ENCODE measurements at regions not wholly inside any gene's neighbourhood (a gene's known extent, or its start where the extent isn't known, plus 50 kb on each side); places are given as distances from the start of the nearest gene placed in this dataset.

- TF ChIP-seq RBAK (tag by site-specific recombination; IDR thresholded peaks at IDR 0.05) (no peak), ZNF621 (tag by site-specific recombination; IDR thresholded peaks at IDR 0.05) (no peak), ZNF138 (tag by site-specific recombination; IDR thresholded peaks at IDR 0.05; ENCODE audit: borderline replicate concordance) (no peak), SCRT2 (tag by site-specific recombination; IDR thresholded peaks at IDR 0.05) (no peak), ZNF629 (tag by site-specific recombination; IDR thresholded peaks at IDR 0.05) (peak; percentile 96), YY1 (tag by site-specific recombination; IDR thresholded peaks at IDR 0.05) (no peak), ZNF146 (tag by site-specific recombination; IDR thresholded peaks at IDR 0.05) (no peak), IKZF3 (tag by site-specific recombination; IDR thresholded peaks at IDR 0.05) (no peak), SP3 (tag by site-specific recombination; IDR thresholded peaks at IDR 0.05) (no peak), ZNF433 (tag by site-specific recombination; IDR thresholded peaks at IDR 0.05; ENCODE audit: low read depth) (no peak), ZNF175 (tag by site-specific recombination; IDR thresholded peaks at IDR 0.05) (no peak), ZNF830 (tag by site-specific recombination; IDR thresholded peaks at IDR 0.05; ENCODE audit: low read depth) (no peak), ZNF24 (tag by site-specific recombination; IDR thresholded peaks at IDR 0.05) (peak; percentile 77), ZNF670 (tag by site-specific recombination; IDR thresholded peaks at IDR 0.05; ENCODE audit: low read depth) (no peak), KLF1 (tag by site-specific recombination; IDR thresholded peaks at IDR 0.05) (no peak), ZBTB6 (tag by site-specific recombination; IDR thresholded peaks at IDR 0.05) (no peak), ZNF202 (tag by site-specific recombination; IDR thresholded peaks at IDR 0.05; ENCODE audit: borderline replicate concordance) (no peak), ZNF274 (IDR thresholded peaks at IDR 0.05; ENCODE audit: low read length) (no peak), ZNF274 (tag by site-specific recombination; IDR thresholded peaks at IDR 0.05; ENCODE audit: borderline replicate concordance) (no peak), REST (tag by site-specific recombination; IDR thresholded peaks at IDR 0.05) (no peak), ZNF223 (tag by site-specific recombination; IDR thresholded peaks at IDR 0.05) (no peak), ZNF664 (tag by site-specific recombination; IDR thresholded peaks at IDR 0.05) (no peak), ZNF658 (tag by site-specific recombination; IDR thresholded peaks at IDR 0.05) (no peak), SCRT1 (tag by site-specific recombination; IDR thresholded peaks at IDR 0.05; ENCODE audit: borderline replicate concordance) (no peak), ZNF335 (tag by site-specific recombination; conservative IDR thresholded peaks at IDR 0.05) (no peak; the same call in 1 of the 2 replicates), BCL11B (tag by site-specific recombination; IDR thresholded peaks at IDR 0.05; ENCODE audit: low read depth) (no peak), PRDM10 (tag by site-specific recombination; IDR thresholded peaks at IDR 0.05) (no peak), HOXD13 (CRISPR knock-in tag; IDR thresholded peaks at IDR 0.05; ENCODE audit: borderline replicate concordance) (no peak), ZNF529 (tag by site-specific recombination; IDR thresholded peaks at IDR 0.05; ENCODE audit: insufficient replicate concordance) (no peak), ZNF549 (tag by site-specific recombination; IDR thresholded peaks at IDR 0.05) (no peak), ZNF792 (tag by site-specific recombination; IDR thresholded peaks at IDR 0.05) (no peak), ZNF350 (tag by site-specific recombination; IDR thresholded peaks at IDR 0.05) (no peak), ZNF214 (tag by site-specific recombination; IDR thresholded peaks at IDR 0.05; ENCODE audit: borderline replicate concordance) (no peak), ZBTB1 (tag by site-specific recombination; IDR thresholded peaks at IDR 0.05) (peak; percentile 77; the same call in 1 of the 2 replicates)
Measured at GRCh38 chr2:235330775-235331451, 162.9 kb upstream of the AGAP1 start (continued).

All from HEK293 (cell line).